GM19239 (cell line): ENCODE measurements at regions not wholly inside any gene's neighbourhood (a gene's known extent, or its start where the extent isn't known, plus 50 kb on each side); places are given as distances from the start of the nearest gene placed in this dataset.

Experiments used
- DNase-seq: peaks from one replicate; pipeline ENCODE4 v3.0.0; 2011; ENCODE audit warnings: low spot score; ENCODE audit not compliant: insufficient read length
- FAIRE-seq: peaks from 2 replicates; lab custom pipeline; 2011; peaks lifted over from hg19 to GRCh38; lab: Jason Lieb, UNC

DNA sequence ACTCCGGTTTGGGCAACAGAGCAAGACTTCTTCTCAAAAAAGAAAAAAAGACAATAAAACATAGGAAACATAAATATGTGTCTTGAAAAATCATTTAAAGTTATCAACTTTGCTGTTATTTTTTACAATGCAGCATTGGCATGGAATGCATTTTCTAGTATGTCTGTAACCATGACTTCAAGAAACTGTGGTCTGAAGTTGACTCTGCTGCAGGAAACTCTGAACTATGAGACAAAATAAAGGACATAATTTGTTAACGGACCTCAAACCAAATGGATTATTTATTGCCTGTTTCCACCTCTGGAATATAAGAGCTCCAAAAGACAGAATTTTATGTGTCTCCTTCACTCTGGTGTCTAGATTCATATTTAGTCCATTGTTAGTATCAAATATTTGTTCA, 79.1 kb downstream of the TRIB2 start:
- no peak for FAIRE-seq
- no peak for DNase-seq

GRCh38 chr2:12796657-12797056, 79.9 kb downstream of the TRIB2 start:
- FAIRE-seq: no peak
- no peak for DNase-seq

- FAIRE-seq: no peak
These were observed 81.1 kb downstream of the TRIB2 start for GRCh38 chr2:12797815-12798214.

GRCh38 chr2:12803607-12804006, 86.9 kb downstream of the TRIB2 start:
- no peak for FAIRE-seq
- DNase-seq: no peak

More at GRCh38 chr2:12797815-12798214, 81.1 kb downstream of the TRIB2 start:
- DNase-seq: no peak

DNA sequence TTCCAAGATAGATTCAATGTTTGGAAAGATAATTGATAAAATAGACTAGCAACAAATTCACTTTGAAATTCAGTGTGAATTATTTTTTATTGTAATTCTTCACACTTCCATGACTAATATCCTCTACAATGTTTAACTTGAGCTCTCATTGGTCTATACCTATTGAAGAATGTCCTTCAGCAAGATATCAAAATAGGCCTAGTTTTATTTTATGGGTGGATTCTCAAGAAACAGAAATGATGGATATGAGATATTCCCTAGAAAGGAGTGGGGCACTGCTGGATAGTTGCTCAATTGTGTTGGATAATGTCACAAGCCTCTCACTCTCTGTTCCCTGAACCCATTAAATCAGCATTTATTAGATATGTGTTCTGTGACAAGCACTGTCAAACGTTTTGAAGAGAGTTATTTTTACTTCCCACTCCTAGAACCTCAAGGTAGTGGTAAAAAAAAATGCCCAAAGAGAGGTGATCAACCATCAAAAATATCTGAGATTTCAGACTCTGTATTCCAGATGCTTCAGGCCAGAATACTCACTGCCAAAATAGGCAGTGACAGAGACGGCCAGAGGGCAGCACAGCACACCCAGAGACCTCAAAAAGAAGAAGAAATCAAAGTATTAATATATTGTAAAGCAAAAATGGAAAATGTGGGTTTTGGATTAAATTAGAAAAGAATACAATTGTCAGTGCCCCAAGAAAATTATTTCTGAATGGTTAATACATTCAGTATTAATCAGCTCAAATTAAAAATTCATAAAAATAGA, 87.5 kb downstream of the TRIB2 start:
- DNase-seq (no peak), FAIRE-seq (no peak)

GRCh38 chr2:12805033-12805432, 88.3 kb downstream of the TRIB2 start:
- DNase-seq: no peak
- no peak for FAIRE-seq

DNA sequence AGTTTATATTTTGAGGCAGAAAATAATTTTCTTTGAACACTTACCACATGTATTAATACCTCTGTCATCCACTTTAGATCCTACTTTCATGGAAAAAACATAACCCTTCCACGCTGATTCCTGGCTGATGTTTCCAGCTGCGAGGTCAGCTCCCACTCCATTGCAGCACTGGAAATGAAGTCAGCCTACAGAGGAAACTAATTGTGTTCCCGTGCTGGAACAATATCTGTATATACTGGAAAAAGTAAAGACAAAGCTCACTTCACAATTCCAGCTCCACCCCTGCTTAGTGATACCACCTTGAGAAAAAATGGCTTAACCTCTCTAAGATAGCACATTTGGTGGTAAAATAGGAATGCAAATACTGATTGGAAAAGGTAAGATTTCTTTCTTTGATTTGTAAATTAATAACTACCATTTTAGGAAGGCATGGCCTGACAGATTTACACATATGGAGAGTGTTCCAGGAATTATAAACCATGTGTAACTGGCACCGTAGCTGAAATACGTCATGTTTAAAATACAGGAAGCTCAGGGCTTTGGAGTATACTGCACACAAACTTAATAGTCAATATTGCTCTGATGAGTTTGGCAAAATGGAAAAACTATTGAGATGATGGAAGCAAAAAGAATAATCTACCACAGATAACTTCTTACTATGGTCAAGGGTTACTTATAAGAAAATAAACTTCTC, 90.0 kb downstream of the TRIB2 start:
- no peak for FAIRE-seq

GRCh38 chr2:12807907-12808810, 91.4 kb downstream of the TRIB2 start:
- FAIRE-seq (no peak), DNase-seq (no peak)

More for the DNA sequence above, 90.0 kb downstream of the TRIB2 start:
- DNase-seq: no peak

GRCh38 chr2:12809526-12809925, 92.8 kb downstream of the TRIB2 start:
- FAIRE-seq (no peak), DNase-seq (no peak)

DNA sequence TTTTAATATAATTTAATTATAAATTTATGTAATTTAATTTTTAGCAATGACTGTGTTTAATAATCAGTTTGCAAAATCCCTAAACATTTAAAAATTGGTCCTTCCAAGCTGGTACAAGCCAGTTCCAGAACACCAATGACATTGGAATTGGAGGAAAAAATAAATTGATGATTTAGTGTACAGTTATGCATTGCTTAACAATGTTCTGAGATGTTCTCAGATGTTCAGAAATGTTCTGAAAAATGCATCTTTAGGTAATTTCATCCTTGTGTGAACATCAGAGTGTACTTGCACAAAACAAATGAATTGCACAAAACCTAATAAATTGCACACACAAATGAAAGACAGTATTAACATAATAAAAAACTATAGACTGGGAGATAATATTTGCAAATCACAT, 95.2 kb downstream of the TRIB2 start:
- no peak for FAIRE-seq
- DNase-seq: no peak

- DNase-seq (no peak), FAIRE-seq (no peak)
These were observed 96.4 kb downstream of the TRIB2 start for GRCh38 chr2:12813166-12813565.

DNA sequence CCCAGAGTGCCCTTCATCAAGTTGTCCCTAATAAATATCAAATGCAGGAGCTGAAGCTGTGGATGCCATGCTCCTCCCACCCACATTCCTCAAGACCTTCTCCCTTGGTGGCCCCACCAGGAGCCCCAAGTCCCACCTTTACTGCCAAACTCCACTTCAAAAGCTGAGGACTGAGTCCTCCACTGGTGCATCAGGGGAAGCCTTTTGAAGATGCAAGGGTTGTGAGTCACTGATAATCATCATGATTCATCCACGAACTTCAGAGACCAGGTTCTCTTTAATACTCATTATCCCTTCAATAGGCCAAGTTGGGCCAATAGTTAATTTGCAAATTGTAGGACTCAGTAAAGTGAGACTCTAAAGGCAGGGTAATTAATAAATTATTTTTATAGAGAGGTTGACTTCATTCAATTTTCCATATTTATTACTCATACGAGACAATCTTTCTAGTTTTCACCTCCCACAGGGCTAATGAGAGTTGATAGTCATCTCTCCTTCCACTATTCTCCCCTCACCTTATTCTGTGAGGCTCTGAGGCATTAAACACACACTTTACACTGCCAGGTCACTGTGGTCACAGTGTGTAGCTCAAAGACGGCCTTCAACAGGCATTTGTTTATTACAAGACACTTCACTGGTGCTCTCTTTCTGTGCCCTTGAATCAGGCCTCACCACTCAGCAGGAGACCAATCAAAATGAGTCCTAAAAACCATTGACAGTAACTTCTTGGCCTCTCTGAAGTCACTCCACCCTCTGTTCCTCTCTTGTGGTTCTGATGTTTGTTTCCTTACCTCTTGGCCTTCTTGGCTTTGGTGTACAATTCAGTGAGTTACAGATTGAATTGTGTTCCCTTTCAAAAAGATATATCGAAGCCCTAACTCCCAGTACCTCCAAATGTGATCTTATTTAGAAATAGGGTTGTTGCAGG, 99.9 kb downstream of the TRIB2 start:
- no peak for DNase-seq
- no peak for FAIRE-seq

DNA sequence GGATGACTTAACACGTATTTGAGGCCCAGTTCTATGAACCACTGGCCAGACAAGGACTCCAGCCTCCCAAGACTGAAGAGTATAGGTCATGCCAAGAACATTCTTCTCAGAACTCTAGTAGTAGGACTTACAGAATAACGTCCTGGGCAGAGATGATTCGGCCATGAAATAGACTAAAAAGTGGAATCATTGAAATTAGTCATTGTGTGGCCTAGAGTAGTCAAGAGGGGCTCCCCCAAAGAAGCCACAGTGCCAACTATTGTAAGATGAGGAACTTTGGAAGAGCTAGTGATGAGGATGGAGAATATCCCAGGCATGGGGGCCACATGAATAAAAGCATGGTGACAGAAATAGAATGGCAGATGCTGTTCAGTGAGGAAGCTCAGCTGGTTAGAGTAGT, 101.1 kb downstream of the TRIB2 start:
- no peak for DNase-seq
- FAIRE-seq: no peak

DNA sequence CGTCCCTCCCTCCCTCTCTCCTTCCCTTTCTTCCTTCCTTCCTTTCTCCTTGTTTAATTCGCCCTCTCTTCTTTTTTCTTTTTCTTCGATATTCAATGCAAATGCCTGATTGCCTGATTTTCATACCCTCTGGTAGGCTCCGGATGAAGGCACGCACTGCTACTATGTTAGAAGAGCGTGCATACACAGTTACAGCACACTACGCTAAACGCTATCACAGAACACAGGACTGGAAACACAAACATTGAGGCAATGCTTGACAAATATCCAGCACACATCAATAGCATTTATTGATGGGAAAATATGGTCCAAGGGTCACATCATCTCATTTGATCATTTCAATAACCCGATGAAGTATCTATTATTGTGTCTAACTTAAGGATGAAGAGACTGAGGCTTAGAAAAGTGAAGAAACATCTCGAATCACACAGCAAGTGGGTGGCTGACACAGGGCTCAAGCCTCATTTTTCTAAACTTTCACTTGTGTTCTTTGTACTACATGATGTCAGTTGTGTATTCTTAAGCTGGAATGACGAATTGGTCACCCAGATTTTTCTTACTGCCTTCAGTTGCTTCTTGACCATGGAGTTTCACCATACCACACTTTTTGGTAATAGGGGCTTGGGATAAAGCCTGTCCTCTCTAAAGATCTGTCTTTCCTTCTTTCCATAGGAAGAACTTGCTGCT, 101.8 kb downstream of the TRIB2 start:
- DNase-seq: no peak
- FAIRE-seq: no peak

DNA sequence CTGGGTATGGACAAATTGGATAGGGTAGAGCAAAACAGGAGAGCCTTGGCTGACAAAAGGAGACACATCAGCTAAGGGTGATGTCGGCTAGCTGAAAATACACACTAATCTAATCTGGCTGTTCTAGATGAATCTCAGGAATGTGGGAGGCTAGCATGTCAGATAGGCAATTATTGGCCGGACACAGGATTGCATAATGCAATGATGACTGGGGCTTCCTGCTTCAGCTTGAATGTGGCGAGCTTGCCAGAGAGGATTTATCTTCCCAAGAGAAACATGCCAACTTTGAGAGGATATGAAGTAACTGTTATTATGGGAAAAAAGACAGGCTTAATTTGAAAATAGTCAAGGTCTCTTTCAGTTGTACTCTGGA, 102.4 kb downstream of the TRIB2 start:
- no peak for DNase-seq
- no peak for FAIRE-seq

DNA sequence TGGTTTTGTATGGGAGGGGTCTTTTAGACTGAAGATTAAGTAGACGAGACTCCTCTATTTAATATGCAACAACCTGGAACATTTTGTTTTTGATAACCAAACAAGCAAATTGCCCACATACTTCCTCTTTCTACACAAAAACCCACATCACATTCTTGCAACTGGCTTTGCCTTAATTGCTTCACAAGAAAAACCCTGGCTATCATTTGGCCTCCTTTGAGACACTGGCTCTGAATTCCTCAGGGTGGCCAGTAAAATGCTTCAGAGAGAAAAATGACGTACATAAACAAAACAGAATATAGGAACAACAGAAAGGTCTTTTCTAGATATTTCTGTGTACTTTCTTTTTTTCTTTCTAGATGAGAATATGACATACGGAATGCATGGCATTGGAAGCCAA, 103.0 kb downstream of the TRIB2 start:
- no peak for FAIRE-seq
- DNase-seq: no peak

- no peak for FAIRE-seq
These were observed 104.9 kb downstream of the TRIB2 start for GRCh38 chr2:12821656-12822055.

GRCh38 chr2:12824351-12824777, 107.6 kb downstream of the TRIB2 start:
- no peak for FAIRE-seq
- no peak for DNase-seq

More at GRCh38 chr2:12821656-12822055, 104.9 kb downstream of the TRIB2 start:
- no peak for DNase-seq

DNA sequence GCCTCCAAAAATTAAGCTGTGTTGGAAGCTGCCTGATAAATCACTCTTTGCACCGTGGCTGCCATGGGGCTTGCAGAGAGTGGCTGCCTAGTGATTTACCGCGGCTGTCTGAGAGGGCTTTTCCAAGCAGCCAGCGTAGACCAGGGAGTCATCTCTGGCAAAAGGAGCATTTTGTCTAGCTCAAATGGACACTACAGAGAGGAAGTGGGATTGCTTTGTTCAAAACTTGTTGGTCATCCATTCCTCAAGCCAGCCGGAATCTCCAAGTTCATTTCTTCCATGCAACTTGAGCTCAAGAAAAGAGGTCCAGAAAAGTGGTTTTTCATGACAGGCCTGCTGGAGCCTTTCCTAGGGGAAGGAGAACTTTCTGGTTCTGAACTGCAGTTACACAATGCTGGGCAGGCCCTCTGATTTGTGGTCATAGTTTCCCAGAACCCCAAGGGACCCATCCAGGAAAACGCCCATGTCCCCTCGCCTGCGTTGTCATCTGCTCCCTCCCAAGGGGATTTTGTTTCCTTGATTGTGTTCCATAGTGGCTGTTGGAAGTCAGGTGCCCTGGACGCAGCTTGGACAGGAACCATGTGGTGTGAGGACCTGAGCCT, 108.1 kb downstream of the TRIB2 start:
- no peak for DNase-seq
- FAIRE-seq: no peak
